Suprapubic skin (tissue), 4 donors: ENCODE measurements at regions not wholly inside any gene's neighbourhood (a gene's known extent, or its start where the extent isn't known, plus 50 kb on each side); places are given as distances from the start of the nearest gene placed in this dataset.
"Not testable (repeated sequence)": the region's sequence is repeated elsewhere in the genome, so short reads cannot be mapped to it uniquely, and the experiment has no call there.

Experiments used
- DNase-seq, 2 donors: peaks; one replicate each; pipeline ENCODE4 v3.0.0-alpha.2; 2019; ENCODE audit warnings: low spot score in 2 of 2
- H3K27ac ChIP-seq: fragments of 200-600 bp; sonication (generic); one replicate; pipeline ENCODE4 v1.5.1; 2019
- H3K27me3 ChIP-seq: fragments of 200-600 bp; sonication (generic); one replicate; pipeline ENCODE4 v1.5.1; 2019
- H3K36me3 ChIP-seq: fragments of 200-600 bp; sonication (generic); one replicate; pipeline ENCODE4 v1.5.1; 2019
- H3K4me1 ChIP-seq: fragments of 200-600 bp; sonication (generic); one replicate; pipeline ENCODE4 v1.5.1; 2019
- H3K4me3 ChIP-seq: fragments of 200-600 bp; sonication (generic); one replicate; pipeline ENCODE4 v1.5.1; 2019; ENCODE audit warnings: mild to moderate bottlenecking
- H3K9me3 ChIP-seq: fragments of 200-600 bp; sonication (generic); one replicate; pipeline ENCODE4 v1.5.1; 2019
- CTCF ChIP-seq, 2 donors: fragments of 200-600 bp in 1 of 2; fragments of 450-650 bp in 1 of 2; sonication (generic) in 1 of 2; IDR thresholded peaks; one replicate each; pipeline ENCODE4 v1.5.1; 2016 to 2019; ENCODE audit warnings: antibody characterized with exemption in 2 of 2, mild to moderate bottlenecking in 1 of 2, moderate library complexity in 1 of 2
- EP300 ChIP-seq: sonication (generic); formaldehyde crosslinking; IDR thresholded peaks from one replicate; pipeline ENCODE4 v1.6.1; 2017; ENCODE audit warnings: antibody characterized with exemption
- POLR2A ChIP-seq, 2 donors: fragments of 450-650 bp; IDR thresholded peaks; one replicate each; pipeline ENCODE4 v1.6.1; 2017; ENCODE audit warnings: antibody characterized with exemption in 2 of 2, mild to moderate bottlenecking in 2 of 2, moderate library complexity in 2 of 2
- POLR2AphosphoS5 ChIP-seq, 3 donors: sonication (generic); formaldehyde crosslinking; IDR thresholded peaks; one replicate each; pipeline ENCODE4 v1.6.1; 2017; ENCODE audit warnings: antibody characterized with exemption in 3 of 3
- WGBS: methylation state at CpG from one replicate; pipeline ENCODE4 v1.1.5; 2018; 5-methylcytosine and 5-hydroxymethylcytosine counted together

GRCh38 chr2:5203134-5203755 lies 488.9 kb upstream of the SOX11 start:
- Histone ChIP-seq H3K27ac (no peak overlapping the region), H3K4me1 (no peaks in the 10 kb centered on the region), H3K27me3 (no peaks in the 10 kb centered on the region), H3K4me3 (no peak overlapping the region), H3K36me3 (no peaks in the 10 kb centered on the region), H3K9me3 (no peaks in the 10 kb centered on the region)
- DNase-seq: no peak
- WGBS: 43% methylated on average over 5 of the region's 5 CpGs
- TF ChIP-seq POLR2A (IDR thresholded peaks at IDR 0.05) (no peak), CTCF (IDR thresholded peaks at IDR 0.05) (no peak)

GRCh38 chr2:5206742-5207141 lies 485.4 kb upstream of the SOX11 start:
- not testable (repeated sequence) for H3K4me3 ChIP-seq, H3K36me3 ChIP-seq, H3K9me3 ChIP-seq, DNase-seq, H3K27ac ChIP-seq, H3K27me3 ChIP-seq, H3K4me1 ChIP-seq
- WGBS: 96% methylated on average over 2 of the region's 2 CpGs

- Histone ChIP-seq H3K4me3 (no peak overlapping the region), H3K4me1 (no peaks in the 10 kb centered on the region), H3K9me3 (no peaks in the 10 kb centered on the region), H3K36me3 (no peaks in the 10 kb centered on the region), H3K27me3 (no peaks in the 10 kb centered on the region), H3K27ac (no peak overlapping the region)
- 64% methylated on average over 8 of the region's 8 CpGs for WGBS
- no peak for DNase-seq
- TF ChIP-seq CTCF (IDR thresholded peaks at IDR 0.05): no peak
Observed at GRCh38 chr2:5215989-5216607, 476.1 kb upstream of the SOX11 start.

GRCh38 chr2:5227062-5227699 lies 465.0 kb upstream of the SOX11 start:
- Histone ChIP-seq H3K9me3 (no peaks in the 10 kb centered on the region), H3K27ac (no peak overlapping the region), H3K27me3 (no peaks in the 10 kb centered on the region), H3K36me3 (no peaks in the 10 kb centered on the region), H3K4me3 (no peak overlapping the region), H3K4me1 (no peaks in the 10 kb centered on the region)
- 75% methylated on average over 4 of the region's 4 CpGs for WGBS
- TF ChIP-seq POLR2A (IDR thresholded peaks at IDR 0.05): no peak
- TF ChIP-seq EP300: no peak
- TF ChIP-seq CTCF (IDR thresholded peaks at IDR 0.05): no peak
- TF ChIP-seq POLR2AphosphoS5 (IDR thresholded peaks at IDR 0.05): no peak
- DNase-seq: no peak

- Histone ChIP-seq H3K9me3 (no peaks in the 10 kb centered on the region), H3K4me3 (no peak overlapping the region), H3K27me3 (no peaks in the 10 kb centered on the region), H3K4me1 (no peaks in the 10 kb centered on the region), H3K27ac (no peak overlapping the region), H3K36me3 (no peaks in the 10 kb centered on the region)
- WGBS: 38% methylated on average over 2 of the region's 2 CpGs
- DNase-seq: no peak
- no peak for TF ChIP-seq CTCF (IDR thresholded peaks at IDR 0.05)
- TF ChIP-seq EP300: no peak
- TF ChIP-seq POLR2A (IDR thresholded peaks at IDR 0.05): no peak
- TF ChIP-seq POLR2AphosphoS5 (IDR thresholded peaks at IDR 0.05): no peak
Observed at GRCh38 chr2:5229574-5229973, 462.6 kb upstream of the SOX11 start.
